ENCODE measurements at regions not wholly inside any gene's neighbourhood (a gene's known extent, or its start where the extent isn't known, plus 50 kb on each side); places are given as distances from the start of the nearest gene placed in this dataset.

DNA sequence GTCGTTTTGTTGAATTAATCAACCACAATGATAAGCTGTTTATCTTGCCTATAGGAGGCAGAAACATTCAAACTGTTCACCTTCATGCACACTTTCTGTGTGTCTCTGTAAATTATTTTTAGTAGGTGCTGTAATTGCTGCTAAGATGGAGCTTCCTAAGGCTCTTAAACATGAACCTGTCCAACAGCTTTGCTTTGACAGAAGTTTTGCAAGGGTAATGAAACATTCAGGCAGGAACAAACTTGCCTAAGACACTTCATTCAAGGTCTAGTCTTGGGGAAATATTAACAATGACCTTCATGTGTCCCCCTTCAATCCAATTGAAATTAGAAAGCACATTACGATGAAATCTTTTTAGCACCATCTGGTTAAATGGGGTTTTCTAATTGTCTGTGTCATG lies 156.1 kb downstream of the DIPK2A start:
- TF ChIP-seq, protein P1, sequence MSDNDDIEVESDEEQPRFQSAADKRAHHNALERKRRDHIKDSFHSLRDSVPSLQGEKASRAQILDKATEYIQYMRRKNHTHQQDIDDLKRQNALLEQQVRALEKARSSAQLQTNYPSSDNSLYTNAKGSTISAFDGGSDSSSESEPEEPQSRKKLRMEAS (IDR thresholded peaks at IDR 0.05): no peak
- TF ChIP-seq TEAD4 (IDR thresholded peaks at IDR 0.05) (no peak), ZBTB7A (IDR thresholded peaks at IDR 0.05; ENCODE audit: low read depth) (no peak), FOXM1 (IDR thresholded peaks at IDR 0.05; ENCODE audit: borderline replicate concordance, low read depth) (no peak), RAD21 (IDR thresholded peaks at IDR 0.05; ENCODE audit: low read depth) (no peak), EGR1 (IDR thresholded peaks at IDR 0.05) (no peak), NFIC (IDR thresholded peaks at IDR 0.05) (no peak), CREB1 (IDR thresholded peaks at IDR 0.05; ENCODE audit: low read depth) (no peak), EP300 (IDR thresholded peaks at IDR 0.05; ENCODE audit: borderline replicate concordance) (no peak), TCF12 (IDR thresholded peaks at IDR 0.05; ENCODE audit: low read depth) (no peak), YY1 (IDR thresholded peaks at IDR 0.05; ENCODE audit: low read depth) (no peak), CEBPB (IDR thresholded peaks at IDR 0.05) (no peak)
- TF ChIP-seq, protein P2, sequence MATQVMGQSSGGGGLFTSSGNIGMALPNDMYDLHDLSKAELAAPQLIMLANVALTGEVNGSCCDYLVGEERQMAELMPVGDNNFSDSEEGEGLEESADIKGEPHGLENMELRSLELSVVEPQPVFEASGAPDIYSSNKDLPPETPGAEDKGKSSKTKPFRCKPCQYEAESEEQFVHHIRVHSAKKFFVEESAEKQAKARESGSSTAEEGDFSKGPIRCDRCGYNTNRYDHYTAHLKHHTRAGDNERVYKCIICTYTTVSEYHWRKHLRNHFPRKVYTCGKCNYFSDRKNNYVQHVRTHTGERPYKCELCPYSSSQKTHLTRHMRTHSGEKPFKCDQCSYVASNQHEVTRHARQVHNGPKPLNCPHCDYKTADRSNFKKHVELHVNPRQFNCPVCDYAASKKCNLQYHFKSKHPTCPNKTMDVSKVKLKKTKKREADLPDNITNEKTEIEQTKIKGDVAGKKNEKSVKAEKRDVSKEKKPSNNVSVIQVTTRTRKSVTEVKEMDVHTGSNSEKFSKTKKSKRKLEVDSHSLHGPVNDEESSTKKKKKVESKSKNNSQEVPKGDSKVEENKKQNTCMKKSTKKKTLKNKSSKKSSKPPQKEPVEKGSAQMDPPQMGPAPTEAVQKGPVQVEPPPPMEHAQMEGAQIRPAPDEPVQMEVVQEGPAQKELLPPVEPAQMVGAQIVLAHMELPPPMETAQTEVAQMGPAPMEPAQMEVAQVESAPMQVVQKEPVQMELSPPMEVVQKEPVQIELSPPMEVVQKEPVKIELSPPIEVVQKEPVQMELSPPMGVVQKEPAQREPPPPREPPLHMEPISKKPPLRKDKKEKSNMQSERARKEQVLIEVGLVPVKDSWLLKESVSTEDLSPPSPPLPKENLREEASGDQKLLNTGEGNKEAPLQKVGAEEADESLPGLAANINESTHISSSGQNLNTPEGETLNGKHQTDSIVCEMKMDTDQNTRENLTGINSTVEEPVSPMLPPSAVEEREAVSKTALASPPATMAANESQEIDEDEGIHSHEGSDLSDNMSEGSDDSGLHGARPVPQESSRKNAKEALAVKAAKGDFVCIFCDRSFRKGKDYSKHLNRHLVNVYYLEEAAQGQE (IDR thresholded peaks at IDR 0.05; ENCODE audit: low read depth): no peak
- TF ChIP-seq, protein P3, sequence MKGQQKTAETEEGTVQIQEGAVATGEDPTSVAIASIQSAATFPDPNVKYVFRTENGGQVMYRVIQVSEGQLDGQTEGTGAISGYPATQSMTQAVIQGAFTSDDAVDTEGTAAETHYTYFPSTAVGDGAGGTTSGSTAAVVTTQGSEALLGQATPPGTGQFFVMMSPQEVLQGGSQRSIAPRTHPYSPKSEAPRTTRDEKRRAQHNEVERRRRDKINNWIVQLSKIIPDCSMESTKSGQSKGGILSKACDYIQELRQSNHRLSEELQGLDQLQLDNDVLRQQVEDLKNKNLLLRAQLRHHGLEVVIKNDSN (IDR thresholded peaks at IDR 0.05): no peak

DNA sequence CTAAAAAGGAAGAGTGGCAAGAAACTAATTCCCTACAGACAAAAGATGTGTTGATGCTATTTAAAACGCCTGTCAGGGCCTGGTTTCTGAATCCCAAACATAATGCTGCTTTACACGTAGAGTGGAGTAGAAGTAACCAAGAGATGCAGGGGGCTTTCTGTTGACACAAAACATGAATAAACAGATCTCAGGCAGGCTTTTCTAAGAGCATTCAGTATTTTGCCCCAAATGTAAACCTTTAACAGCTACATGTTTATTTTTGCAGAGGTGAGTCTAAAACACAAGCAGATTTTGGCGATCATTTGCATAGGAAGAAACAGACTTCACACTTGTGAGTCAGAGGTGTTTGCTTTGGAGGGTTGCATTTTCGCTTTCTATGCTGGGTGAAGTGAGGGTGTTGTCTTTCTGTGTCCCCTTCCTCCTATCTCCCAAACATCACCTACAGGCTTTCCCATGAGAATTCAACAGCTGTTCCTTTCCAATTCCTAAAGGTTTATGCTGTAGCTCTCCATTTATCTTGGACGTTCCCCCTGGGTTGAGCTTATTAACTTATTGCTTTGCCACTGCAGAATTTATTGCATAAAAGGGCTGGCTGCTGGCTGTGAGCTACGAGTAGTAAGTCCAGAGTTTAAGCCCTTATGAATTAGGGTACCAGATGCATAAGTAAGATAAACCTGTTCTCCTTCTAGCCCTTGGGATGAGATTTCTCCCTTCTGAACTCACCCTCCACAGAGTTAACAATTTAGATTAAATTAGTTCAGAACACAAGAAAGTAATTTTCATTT lies 156.7 kb downstream of the DIPK2A start:
- TF ChIP-seq CEBPB (IDR thresholded peaks at IDR 0.05) (no peak), TEAD4 (IDR thresholded peaks at IDR 0.05) (no peak), EGR1 (IDR thresholded peaks at IDR 0.05) (no peak), NFIC (IDR thresholded peaks at IDR 0.05) (no peak), YY1 (IDR thresholded peaks at IDR 0.05; ENCODE audit: low read depth) (no peak), EP300 (IDR thresholded peaks at IDR 0.05; ENCODE audit: borderline replicate concordance) (no peak), TCF12 (IDR thresholded peaks at IDR 0.05; ENCODE audit: low read depth) (no peak), ZBTB7A (IDR thresholded peaks at IDR 0.05; ENCODE audit: low read depth) (no peak), TAF1 (IDR thresholded peaks at IDR 0.05; ENCODE audit: low read depth) (no peak)
- TF ChIP-seq, protein P2 (IDR thresholded peaks at IDR 0.05; ENCODE audit: low read depth): no peak
- TF ChIP-seq, protein P1 (IDR thresholded peaks at IDR 0.05): no peak
- TF ChIP-seq, protein P3 (IDR thresholded peaks at IDR 0.05): no peak

DNA sequence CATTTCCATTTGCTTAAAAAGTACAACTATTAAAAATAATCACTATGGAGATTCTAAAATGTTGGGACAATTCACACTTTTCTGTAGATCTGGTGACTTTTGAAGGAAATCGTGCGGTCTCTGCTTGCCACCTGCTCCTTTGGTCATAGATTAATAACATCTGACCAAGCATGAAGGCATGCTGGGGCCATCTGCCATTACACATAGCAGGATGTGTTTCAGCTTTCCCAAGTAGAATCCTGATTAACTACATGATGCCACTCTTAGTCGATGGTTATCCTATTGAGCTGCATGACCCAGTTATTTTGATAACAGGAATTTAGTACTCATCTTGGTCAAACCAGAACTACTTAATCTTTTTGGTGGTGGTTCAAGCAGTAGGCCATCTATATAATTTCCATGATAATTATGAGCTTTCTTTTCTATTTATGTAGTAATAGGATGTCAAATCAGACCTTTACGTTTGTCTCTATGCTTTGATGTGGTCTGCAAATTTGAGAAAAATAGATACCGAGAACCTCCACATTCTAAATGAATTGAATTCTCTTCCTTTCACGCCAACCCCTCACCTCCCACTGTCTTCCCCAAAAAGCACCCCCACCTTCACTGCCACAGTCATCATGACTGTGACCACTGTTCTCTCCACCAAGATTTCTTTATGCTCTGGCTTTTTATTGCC lies 158.1 kb downstream of the DIPK2A start:
- TF ChIP-seq, protein P2 (IDR thresholded peaks at IDR 0.05; ENCODE audit: low read depth): no peak
- TF ChIP-seq ZBTB7A (IDR thresholded peaks at IDR 0.05; ENCODE audit: low read depth): no peak
- no peak for TF ChIP-seq FOXM1 (IDR thresholded peaks at IDR 0.05; ENCODE audit: borderline replicate concordance, low read depth)
- TF ChIP-seq RAD21 (IDR thresholded peaks at IDR 0.05; ENCODE audit: low read depth): no peak
- no peak for TF ChIP-seq CEBPB (IDR thresholded peaks at IDR 0.05)
- TF ChIP-seq TAF1 (IDR thresholded peaks at IDR 0.05; ENCODE audit: low read depth): no peak
- no peak for TF ChIP-seq TCF12 (IDR thresholded peaks at IDR 0.05; ENCODE audit: low read depth)
- TF ChIP-seq EP300 (IDR thresholded peaks at IDR 0.05; ENCODE audit: borderline replicate concordance): no peak
- TF ChIP-seq, protein P3 (IDR thresholded peaks at IDR 0.05): no peak
- TF ChIP-seq YY1 (IDR thresholded peaks at IDR 0.05; ENCODE audit: low read depth): no peak
- TF ChIP-seq EGR1 (IDR thresholded peaks at IDR 0.05): no peak
- TF ChIP-seq NFIC (IDR thresholded peaks at IDR 0.05): no peak
- TF ChIP-seq TEAD4 (IDR thresholded peaks at IDR 0.05): no peak
- TF ChIP-seq, protein P1 (IDR thresholded peaks at IDR 0.05): no peak
- no peak for TF ChIP-seq CREB1 (IDR thresholded peaks at IDR 0.05; ENCODE audit: low read depth)
